H1 (cell line): ENCODE measurements at regions not wholly inside any gene's neighbourhood (a gene's known extent, or its start where the extent isn't known, plus 50 kb on each side); places are given as distances from the start of the nearest gene placed in this dataset.

ENCODE experiments used
- CHD1 ChIP-seq: IDR thresholded peaks from 2 replicates; pipeline ENCODE4 v1.6.1; 2012; ENCODE audit warnings: low read depth, low read length, improper control_type of control experiment
- EGR1 ChIP-seq: IDR thresholded peaks from 2 replicates; pipeline ENCODE4 v1.6.1; 2011; ENCODE audit warnings: low read depth, low read length, borderline replicate concordance
- EP300 ChIP-seq, 2 experiments: IDR thresholded peaks; 1 replicate in 1 of 2; 2 replicates in 1 of 2; pipeline ENCODE4 v1.6.1; 2011 to 2012; ENCODE audit warnings: low read depth in 2 of 2, low read length in 2 of 2, mild to moderate bottlenecking in 2 of 2, borderline replicate concordance in 1 of 2, inconsistent platforms in 1 of 2, moderate library complexity in 1 of 2
- EZH2 ChIP-seq: fragments of 200-600 bp; sonication (generic); IDR thresholded peaks from 2 replicates; pipeline ENCODE4 v1.7.1; 2012; ENCODE audit warnings: low read depth, mild to moderate bottlenecking, moderate library complexity, low read length, inconsistent platforms; ENCODE audit not compliant: severe bottlenecking
- FOSL1 ChIP-seq: IDR thresholded peaks from 2 replicates; pipeline ENCODE4 v1.6.1; 2011; ENCODE audit warnings: mild to moderate bottlenecking, low read depth, low read length, moderate library complexity; ENCODE audit not compliant: insufficient read depth
- KDM5A ChIP-seq: fragments of 200-600 bp; IDR thresholded peaks from 2 replicates; pipeline ENCODE4 v1.7.1; 2012; ENCODE audit warnings: mild to moderate bottlenecking, low read length, inconsistent platforms, mixed read lengths
- POLR2A ChIP-seq, 2 experiments: IDR thresholded peaks; 1 replicate in 1 of 2; 2 replicates in 1 of 2; pipeline ENCODE4 v1.6.1; 2011; ENCODE audit warnings: low read depth in 2 of 2, low read length in 2 of 2, mild to moderate bottlenecking in 2 of 2; ENCODE audit errors: control extremely low read depth in 1 of 2
- SIN3A ChIP-seq, 2 experiments: IDR thresholded peaks in 1 of 2; conservative IDR thresholded peaks in 1 of 2; 2 replicates each; pipeline ENCODE4 v1.6.1; 2011 to 2012; ENCODE audit warnings: low read length in 2 of 2, improper control_type of control experiment in 1 of 2, low read depth in 1 of 2, mild to moderate bottlenecking in 1 of 2
- SP2 ChIP-seq: IDR thresholded peaks from 2 replicates; pipeline ENCODE4 v1.6.1; 2012; ENCODE audit warnings: mild to moderate bottlenecking, low read length, inconsistent platforms
- SUZ12 ChIP-seq: fragments of 200-600 bp; sonication (generic); IDR thresholded peaks from 2 replicates; pipeline ENCODE4 v1.6.1; 2012; ENCODE audit warnings: mild to moderate bottlenecking, inconsistent platforms, low read length, moderate library complexity, mixed read lengths
- TAF1 ChIP-seq: IDR thresholded peaks from 2 replicates; pipeline ENCODE4 v1.6.1; 2011; ENCODE audit warnings: mild to moderate bottlenecking, low read depth, low read length
- TF ChIP-seq, protein P1 (sequence below): IDR thresholded peaks from 2 replicates; pipeline ENCODE4 v1.6.1; 2012; ENCODE audit warnings: low read length, inconsistent platforms
- TF ChIP-seq, protein P2 (sequence below), 3 experiments: IDR thresholded peaks; 1 replicate in 2 of 3; 2 replicates in 1 of 3; pipeline versions ENCODE4 v1.5.1 to v1.6.1; 2011; ENCODE audit warnings: low read length in 3 of 3, mild to moderate bottlenecking in 3 of 3, inconsistent platforms in 2 of 3, low read depth in 1 of 3, moderate library complexity in 1 of 3; ENCODE audit not compliant: insufficient read depth in 1 of 3; ENCODE audit errors: control extremely low read depth in 1 of 3
- TF ChIP-seq, protein P3 (sequence below): IDR thresholded peaks from 2 replicates; pipeline ENCODE4 v1.6.1; 2012; ENCODE audit warnings: inconsistent platforms

DNA sequence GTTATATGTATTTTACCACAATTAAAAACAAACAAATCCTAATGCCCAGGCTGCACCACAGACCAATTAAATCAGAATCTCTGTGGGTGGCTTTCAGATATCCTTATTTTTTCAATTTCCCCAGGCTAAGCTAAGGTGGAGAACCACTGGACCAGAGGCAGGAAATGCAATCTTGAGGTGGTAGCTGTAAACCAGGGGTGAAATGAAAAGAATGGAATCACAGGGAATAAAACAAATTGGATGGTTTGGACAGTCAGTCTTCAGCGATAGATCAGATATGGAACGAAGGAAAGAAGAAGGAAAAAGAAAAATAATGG, 215.4 kb downstream of the KCNRG start:
- TF ChIP-seq TAF1 (no peak), EP300 (IDR thresholded peaks at IDR 0.05; ENCODE audit: borderline replicate concordance in 1 of 2, low read depth in 2 of 2, low read length in 2 of 2) (no peak), CHD1 (no peak), EGR1 (no peak), KDM5A (no peak), EZH2 (no peak), POLR2A (IDR thresholded peaks at IDR 0.05; ENCODE audit: control extremely low read depth in 1 of 2, low read depth in 2 of 2, low read length in 2 of 2) (no peak), FOSL1 (no peak), SIN3A (conservative IDR thresholded peaks at IDR 0.05 in 1 of 2, IDR thresholded peaks at IDR 0.05 in 1 of 2; ENCODE audit: low read depth in 1 of 2, low read length in 2 of 2) (no peak), SUZ12 (no peak), SP2 (no peak)
- TF ChIP-seq, protein P1, sequence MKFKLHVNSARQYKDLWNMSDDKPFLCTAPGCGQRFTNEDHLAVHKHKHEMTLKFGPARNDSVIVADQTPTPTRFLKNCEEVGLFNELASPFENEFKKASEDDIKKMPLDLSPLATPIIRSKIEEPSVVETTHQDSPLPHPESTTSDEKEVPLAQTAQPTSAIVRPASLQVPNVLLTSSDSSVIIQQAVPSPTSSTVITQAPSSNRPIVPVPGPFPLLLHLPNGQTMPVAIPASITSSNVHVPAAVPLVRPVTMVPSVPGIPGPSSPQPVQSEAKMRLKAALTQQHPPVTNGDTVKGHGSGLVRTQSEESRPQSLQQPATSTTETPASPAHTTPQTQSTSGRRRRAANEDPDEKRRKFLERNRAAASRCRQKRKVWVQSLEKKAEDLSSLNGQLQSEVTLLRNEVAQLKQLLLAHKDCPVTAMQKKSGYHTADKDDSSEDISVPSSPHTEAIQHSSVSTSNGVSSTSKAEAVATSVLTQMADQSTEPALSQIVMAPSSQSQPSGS = no peak
- TF ChIP-seq, protein P2, sequence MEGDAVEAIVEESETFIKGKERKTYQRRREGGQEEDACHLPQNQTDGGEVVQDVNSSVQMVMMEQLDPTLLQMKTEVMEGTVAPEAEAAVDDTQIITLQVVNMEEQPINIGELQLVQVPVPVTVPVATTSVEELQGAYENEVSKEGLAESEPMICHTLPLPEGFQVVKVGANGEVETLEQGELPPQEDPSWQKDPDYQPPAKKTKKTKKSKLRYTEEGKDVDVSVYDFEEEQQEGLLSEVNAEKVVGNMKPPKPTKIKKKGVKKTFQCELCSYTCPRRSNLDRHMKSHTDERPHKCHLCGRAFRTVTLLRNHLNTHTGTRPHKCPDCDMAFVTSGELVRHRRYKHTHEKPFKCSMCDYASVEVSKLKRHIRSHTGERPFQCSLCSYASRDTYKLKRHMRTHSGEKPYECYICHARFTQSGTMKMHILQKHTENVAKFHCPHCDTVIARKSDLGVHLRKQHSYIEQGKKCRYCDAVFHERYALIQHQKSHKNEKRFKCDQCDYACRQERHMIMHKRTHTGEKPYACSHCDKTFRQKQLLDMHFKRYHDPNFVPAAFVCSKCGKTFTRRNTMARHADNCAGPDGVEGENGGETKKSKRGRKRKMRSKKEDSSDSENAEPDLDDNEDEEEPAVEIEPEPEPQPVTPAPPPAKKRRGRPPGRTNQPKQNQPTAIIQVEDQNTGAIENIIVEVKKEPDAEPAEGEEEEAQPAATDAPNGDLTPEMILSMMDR (IDR thresholded peaks at IDR 0.05; ENCODE audit: control extremely low read depth in 1 of 3, insufficient read depth in 1 of 3, low read depth in 1 of 3, low read length in 3 of 3) = no peak
- TF ChIP-seq, protein P3, sequence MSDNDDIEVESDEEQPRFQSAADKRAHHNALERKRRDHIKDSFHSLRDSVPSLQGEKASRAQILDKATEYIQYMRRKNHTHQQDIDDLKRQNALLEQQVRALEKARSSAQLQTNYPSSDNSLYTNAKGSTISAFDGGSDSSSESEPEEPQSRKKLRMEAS = no peak
